ENCODE measurements at regions not wholly inside any gene's neighbourhood (a gene's known extent, or its start where the extent isn't known, plus 50 kb on each side); places are given as distances from the start of the nearest gene placed in this dataset.

GRCh38 chr17:65388911-65389310 lies 172.5 kb downstream of the AXIN2 start:
- no peak for TF ChIP-seq CTCF (IDR thresholded peaks at IDR 0.05)
- TF ChIP-seq EP300 (IDR thresholded peaks at IDR 0.05): no peak

All from ovary (tissue), 3 donors.